Astrocyte (in vitro differentiated cells and primary cell): ENCODE measurements at regions not wholly inside any gene's neighbourhood (a gene's known extent, or its start where the extent isn't known, plus 50 kb on each side); places are given as distances from the start of the nearest gene placed in this dataset.

ENCODE experiments used
- DNase-seq: peaks from one replicate; pipeline ENCODE4 v3.0.0-alpha.2; 2010; ENCODE audit warnings: low read depth
- FAIRE-seq: peaks from 2 replicates; lab custom pipeline; 2011; peaks lifted over from hg19 to GRCh38; lab: Jason Lieb, UNC
- H2AFZ ChIP-seq: 2 replicates; pipeline ENCODE4 v1.6.0; 2012; ENCODE audit warnings: low read depth, low read length, inconsistent platforms
- H3K27ac ChIP-seq: 2 replicates; pipeline ENCODE4 v1.5.1; 2011; ENCODE audit warnings: low read depth, low read length, inconsistent platforms
- H3K27me3 ChIP-seq: 2 replicates; pipeline ENCODE4 v1.6.0; 2011; ENCODE audit warnings: low read length, inconsistent platforms; ENCODE audit not compliant: insufficient read depth
- H3K36me3 ChIP-seq: 2 replicates; pipeline ENCODE4 v1.5.1; 2011; ENCODE audit warnings: low read length, inconsistent platforms; ENCODE audit not compliant: insufficient read depth
- H3K4me1 ChIP-seq: 2 replicates; pipeline ENCODE4 v1.5.1; 2011; ENCODE audit warnings: low read length, inconsistent platforms; ENCODE audit not compliant: insufficient read depth
- H3K4me2 ChIP-seq: 2 replicates; pipeline ENCODE4 v1.6.0; 2012; ENCODE audit warnings: low read length, inconsistent platforms
- H3K4me3 ChIP-seq: 2 replicates; pipeline ENCODE4 v1.5.1; 2011; ENCODE audit warnings: low read depth, mild to moderate bottlenecking, low read length, inconsistent platforms; ENCODE audit not compliant: insufficient read depth
- H3K79me2 ChIP-seq: 2 replicates; pipeline ENCODE4 v1.6.0; 2012; ENCODE audit warnings: mild to moderate bottlenecking, low read length, inconsistent platforms; ENCODE audit not compliant: insufficient read depth
- H3K9ac ChIP-seq: 2 replicates; pipeline ENCODE4 v1.6.0; 2012; ENCODE audit warnings: mild to moderate bottlenecking, low read length, inconsistent platforms
- H3K9me3 ChIP-seq: 2 replicates; pipeline ENCODE4 v1.5.1; 2012; ENCODE audit warnings: low read depth, mild to moderate bottlenecking, low read length, inconsistent platforms; ENCODE audit not compliant: insufficient read depth
- H4K20me1 ChIP-seq: 2 replicates; pipeline ENCODE4 v1.6.0; 2012; ENCODE audit warnings: low read length, inconsistent platforms; ENCODE audit not compliant: insufficient read depth
- H3K27ac Mint-ChIP-seq: one replicate; pipeline ENCODE4 v1.8.0; 2021; ENCODE audit warnings: mild to moderate bottlenecking, mixed read lengths; ENCODE audit not compliant: unreplicated experiment
- H3K27me3 Mint-ChIP-seq: one replicate; pipeline ENCODE4 v1.8.0; 2021; ENCODE audit warnings: low read depth, mixed read lengths; ENCODE audit not compliant: unreplicated experiment
- H3K36me3 Mint-ChIP-seq: one replicate; pipeline ENCODE4 v1.8.0; 2021; ENCODE audit warnings: low read depth, mixed read lengths; ENCODE audit not compliant: unreplicated experiment
- H3K4me1 Mint-ChIP-seq: one replicate; pipeline ENCODE4 v1.8.0; 2021; ENCODE audit warnings: low read depth, mixed read lengths; ENCODE audit not compliant: unreplicated experiment
- H3K4me3 Mint-ChIP-seq: one replicate; pipeline ENCODE4 v1.8.0; 2021; ENCODE audit warnings: mild to moderate bottlenecking, moderate library complexity, mixed read lengths; ENCODE audit not compliant: unreplicated experiment
- H3K9me3 Mint-ChIP-seq: one replicate; pipeline ENCODE4 v1.8.0; 2021; ENCODE audit warnings: mild to moderate bottlenecking, mixed read lengths; ENCODE audit not compliant: unreplicated experiment
- CTCF ChIP-seq: IDR thresholded peaks from 2 replicates; pipeline ENCODE4 v1.5.1; 2011; ENCODE audit warnings: low read depth, mild to moderate bottlenecking, inconsistent platforms, low read length, moderate library complexity; ENCODE audit not compliant: insufficient read depth
- EZH2 ChIP-seq: IDR thresholded peaks from 2 replicates; pipeline ENCODE4 v1.6.1; 2012; ENCODE audit warnings: mild to moderate bottlenecking, low read length, inconsistent platforms; ENCODE audit not compliant: insufficient read depth

GRCh38 chr16:51731160-51731559 lies 580.1 kb upstream of the SALL1 start:
- Histone ChIP-seq H4K20me1 (no peaks in the 10 kb centered on the region), H3K79me2 (no peaks in the 10 kb centered on the region), H3K9me3 (no peaks in the 10 kb centered on the region), H3K27me3 (no peaks in the 10 kb centered on the region), H3K9ac (no peak overlapping the region), H2AFZ (no peak overlapping the region), H3K27ac (no peak overlapping the region), H3K4me1 (no peaks in the 10 kb centered on the region), H3K36me3 (no peaks in the 10 kb centered on the region), H3K4me2 (no peak overlapping the region), H3K4me3 (no peak overlapping the region)
- H3K36me3 Mint-ChIP-seq = no peaks in the 10 kb centered on the region
- TF ChIP-seq CTCF (no peak), EZH2 (no peak)
- FAIRE-seq = no peak
- no peaks in the 10 kb centered on the region for H3K4me1 Mint-ChIP-seq
- DNase-seq = no peak
- no peak overlapping the region for H3K27ac Mint-ChIP-seq
- H3K27me3 Mint-ChIP-seq = peaks cover 12% of the 10 kb centered on the region
- no peaks in the 10 kb centered on the region for H3K9me3 Mint-ChIP-seq
- no peak overlapping the region for H3K4me3 Mint-ChIP-seq

- Mint-ChIP-seq H3K27ac (no peak overlapping the region), H3K27me3 (no peaks in the 10 kb centered on the region), H3K4me1 (no peaks in the 10 kb centered on the region), H3K36me3 (no peaks in the 10 kb centered on the region), H3K4me3 (no peak overlapping the region), H3K9me3 (no peaks in the 10 kb centered on the region)
- Histone ChIP-seq H2AFZ (no peak overlapping the region), H3K79me2 (no peaks in the 10 kb centered on the region), H3K9me3 (no peaks in the 10 kb centered on the region), H3K4me1 (no peaks in the 10 kb centered on the region), H3K9ac (no peak overlapping the region), H4K20me1 (no peaks in the 10 kb centered on the region), H3K36me3 (no peaks in the 10 kb centered on the region), H3K27me3 (no peaks in the 10 kb centered on the region), H3K4me2 (no peak overlapping the region), H3K27ac (no peak overlapping the region), H3K4me3 (no peak overlapping the region)
- TF ChIP-seq EZH2 (no peak), CTCF (no peak)
- FAIRE-seq (no peak), DNase-seq (no peak)
These were observed 572.1 kb upstream of the SALL1 start for GRCh38 chr16:51723036-51723724.

GRCh38 chr16:51722467-51722866 lies 571.4 kb upstream of the SALL1 start:
- TF ChIP-seq CTCF = no peak
- no peak for TF ChIP-seq EZH2
- Mint-ChIP-seq H3K27ac (no peak overlapping the region), H3K36me3 (no peaks in the 10 kb centered on the region), H3K27me3 (no peaks in the 10 kb centered on the region), H3K9me3 (no peaks in the 10 kb centered on the region), H3K4me3 (no peak overlapping the region), H3K4me1 (no peaks in the 10 kb centered on the region)
- Histone ChIP-seq H2AFZ (no peak overlapping the region), H3K27me3 (no peaks in the 10 kb centered on the region), H3K9me3 (no peaks in the 10 kb centered on the region), H3K36me3 (no peaks in the 10 kb centered on the region), H3K9ac (no peak overlapping the region), H3K4me1 (no peaks in the 10 kb centered on the region), H3K27ac (no peak overlapping the region), H3K79me2 (no peaks in the 10 kb centered on the region), H4K20me1 (no peaks in the 10 kb centered on the region), H3K4me2 (no peak overlapping the region), H3K4me3 (no peak overlapping the region)
- no peak for DNase-seq
- FAIRE-seq = no peak
